NCI-H748 (cell line): ENCODE measurements at regions not wholly inside any gene's neighbourhood (a gene's known extent, or its start where the extent isn't known, plus 50 kb on each side); places are given as distances from the start of the nearest gene placed in this dataset.

Experiments used
- DNase-seq: peaks from one replicate; lab custom pipeline; 2025; ENCODE audit not compliant: unreplicated experiment; lab: John Stamatoyannopoulos, UW

DNA sequence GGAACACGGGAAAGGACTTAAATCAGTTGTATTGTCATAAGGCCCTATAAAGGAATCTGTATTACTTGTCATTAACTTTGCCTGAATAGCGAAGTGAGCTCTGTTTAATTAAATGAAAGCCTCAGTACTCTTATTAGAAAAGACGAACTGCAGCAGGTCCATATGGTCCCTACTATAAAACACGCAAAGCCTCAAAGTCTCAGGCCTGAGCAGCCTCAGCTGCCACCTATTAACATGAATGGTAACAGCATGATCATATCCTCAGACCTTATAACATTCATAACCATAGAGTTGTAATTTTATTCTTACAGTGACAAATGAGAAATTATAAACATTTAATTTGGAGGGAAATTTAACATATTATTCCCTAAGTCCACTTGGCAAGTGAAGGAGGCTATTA lies 1113.7 kb upstream of the WWC1 start:
- no peak for DNase-seq

GRCh38 chr5:167180906-167181305 lies 1110.5 kb upstream of the WWC1 start:
- no peak for DNase-seq

- no peak for DNase-seq
Observed at GRCh38 chr5:167205881-167206280, 1085.6 kb upstream of the WWC1 start.

- DNase-seq = no peak
Observed at GRCh38 chr5:167207081-167207480, 1084.4 kb upstream of the WWC1 start.

DNA sequence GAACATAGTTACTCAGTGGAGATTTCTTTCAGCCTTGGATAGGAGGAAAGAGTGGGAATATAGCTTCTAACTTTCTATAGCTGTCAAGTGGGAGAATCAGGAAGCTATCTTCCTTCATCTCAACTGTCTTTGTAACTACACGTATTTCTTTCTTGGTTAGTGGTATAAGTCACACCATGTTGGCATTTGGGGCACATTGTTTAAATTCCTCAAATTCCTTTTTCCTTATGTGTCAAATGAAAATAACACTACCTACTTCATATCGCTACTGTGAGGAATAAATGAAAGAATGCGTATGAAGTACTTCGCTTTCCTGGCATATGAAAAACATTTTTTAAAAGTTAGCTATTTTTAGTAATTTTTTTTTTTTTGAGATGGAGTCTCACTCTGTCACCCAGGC lies 1082.5 kb upstream of the WWC1 start:
- DNase-seq = no peak

DNA sequence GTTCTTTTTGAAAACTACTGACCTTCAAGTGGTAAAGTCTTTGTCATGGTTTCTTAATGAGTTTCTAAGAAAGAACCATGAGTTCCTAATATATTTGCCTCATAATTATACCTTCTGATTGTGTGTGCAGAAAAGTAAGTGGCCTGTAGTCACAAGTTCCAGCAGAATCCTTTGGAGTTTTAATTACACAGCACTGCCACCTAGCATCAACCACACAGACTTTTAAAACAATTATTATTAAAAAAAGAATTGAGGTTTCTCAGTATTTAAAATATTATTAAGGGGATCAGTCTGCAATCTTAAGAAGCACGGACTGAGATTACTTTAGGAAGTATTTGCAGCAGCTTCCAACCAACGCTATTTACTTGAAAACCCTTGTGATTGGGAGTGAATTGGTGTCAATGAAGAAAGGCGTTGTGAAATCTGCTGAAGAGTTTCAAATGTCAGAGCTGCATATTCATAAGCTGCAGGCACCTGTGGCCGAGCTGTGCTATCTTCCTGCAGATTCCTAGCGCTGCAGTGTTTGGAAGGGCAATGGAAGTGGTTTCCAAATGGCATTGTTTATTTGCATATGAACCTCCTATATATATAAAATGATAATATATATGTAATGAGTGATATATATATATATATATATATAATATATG lies 1074.2 kb upstream of the WWC1 start:
- no peak for DNase-seq

GRCh38 chr5:167219298-167219697 lies 1072.1 kb upstream of the WWC1 start:
- DNase-seq = no peak

- no peak for DNase-seq
Observed at GRCh38 chr5:167226386-167226785, 1065.1 kb upstream of the WWC1 start.

GRCh38 chr5:167228134-167228533 lies 1063.3 kb upstream of the WWC1 start:
- DNase-seq = no peak

DNA sequence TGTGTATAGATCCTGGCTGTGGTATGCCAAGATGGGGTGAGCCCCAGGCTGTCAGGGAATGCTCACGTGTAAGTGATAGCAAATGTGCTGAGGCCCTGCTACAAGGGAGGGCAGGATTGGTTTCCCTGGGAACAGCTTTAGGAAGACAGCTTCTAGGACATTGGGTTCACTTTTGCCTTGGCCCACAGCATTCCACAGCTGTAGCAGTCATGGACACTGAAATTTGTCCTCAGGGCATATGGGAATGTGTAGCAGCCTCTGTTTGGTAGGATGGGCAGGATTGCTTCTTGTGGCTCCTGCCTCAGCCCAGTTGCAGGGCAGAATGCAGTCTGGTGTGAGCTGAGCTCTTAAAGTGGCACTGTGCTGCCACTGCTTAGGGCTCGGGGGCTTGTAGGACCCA lies 1061.7 kb upstream of the WWC1 start:
- DNase-seq = no peak

DNA sequence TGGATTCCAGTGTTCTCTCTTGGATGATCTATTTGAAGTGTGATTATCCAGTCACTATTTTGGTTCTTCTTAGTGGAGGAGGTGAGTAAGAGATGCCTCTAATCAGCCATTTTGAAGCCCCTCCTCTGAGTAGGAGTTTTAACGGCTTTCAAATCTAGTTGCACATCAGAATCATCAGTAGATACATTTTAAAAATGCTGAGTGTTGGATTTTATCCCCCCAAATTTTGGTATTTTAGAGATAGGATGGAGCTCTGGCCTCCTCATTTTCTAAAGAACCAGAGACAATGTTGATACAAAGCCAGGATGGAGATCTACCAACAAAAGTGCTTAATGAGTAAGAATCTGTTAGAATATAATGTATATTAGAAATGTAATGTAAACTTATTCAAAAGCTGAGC lies 1061.0 kb upstream of the WWC1 start:
- no peak for DNase-seq

- no peak for DNase-seq
Observed at GRCh38 chr5:167232675-167233311, 1058.7 kb upstream of the WWC1 start.

- no peak for DNase-seq
Observed at GRCh38 chr5:167233507-167234220, 1057.8 kb upstream of the WWC1 start.

GRCh38 chr5:167241436-167242067 lies 1049.9 kb upstream of the WWC1 start:
- no peak for DNase-seq

DNA sequence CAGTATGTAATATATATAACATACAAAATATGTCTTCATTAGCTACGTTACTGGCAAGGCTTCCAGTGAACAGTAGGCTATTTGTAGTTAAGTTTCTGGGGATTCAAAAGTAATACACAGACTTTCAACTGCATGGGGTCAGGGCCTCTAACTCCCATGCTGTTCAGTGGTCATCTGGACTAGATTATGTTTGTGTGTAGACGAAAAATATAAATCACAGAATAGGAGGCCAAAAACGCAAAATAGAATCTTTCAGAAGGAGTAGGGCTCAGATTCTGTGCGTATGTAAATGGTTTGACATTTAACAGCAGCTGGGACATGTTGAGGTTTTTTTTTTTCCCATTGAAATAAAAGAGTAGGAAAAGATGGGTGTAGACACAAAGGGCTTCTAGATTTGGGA lies 1048.7 kb upstream of the WWC1 start:
- no peak for DNase-seq

GRCh38 chr5:167243463-167243862 lies 1048.0 kb upstream of the WWC1 start:
- no peak for DNase-seq

DNA sequence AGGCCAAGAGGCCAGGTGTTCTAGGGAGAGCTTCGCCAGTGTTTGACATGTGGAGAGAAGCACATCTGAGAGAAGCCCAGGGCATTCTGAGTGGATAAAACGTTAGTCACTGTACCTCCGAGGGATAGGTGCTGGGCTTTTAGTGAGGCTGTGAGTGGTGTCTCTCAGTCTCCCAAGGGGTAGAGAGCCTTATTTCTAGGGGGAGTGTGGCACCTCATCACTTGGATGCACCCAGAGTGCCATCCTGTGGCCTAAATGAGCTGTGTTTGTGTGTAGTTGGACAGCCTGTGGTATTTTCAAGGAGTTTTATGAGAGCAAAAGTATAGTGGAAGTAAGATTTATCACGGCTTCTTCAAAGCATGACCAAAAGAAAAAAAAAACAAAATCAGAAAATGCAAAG lies 1046.9 kb upstream of the WWC1 start:
- peak; percentile 7 for DNase-seq

DNA sequence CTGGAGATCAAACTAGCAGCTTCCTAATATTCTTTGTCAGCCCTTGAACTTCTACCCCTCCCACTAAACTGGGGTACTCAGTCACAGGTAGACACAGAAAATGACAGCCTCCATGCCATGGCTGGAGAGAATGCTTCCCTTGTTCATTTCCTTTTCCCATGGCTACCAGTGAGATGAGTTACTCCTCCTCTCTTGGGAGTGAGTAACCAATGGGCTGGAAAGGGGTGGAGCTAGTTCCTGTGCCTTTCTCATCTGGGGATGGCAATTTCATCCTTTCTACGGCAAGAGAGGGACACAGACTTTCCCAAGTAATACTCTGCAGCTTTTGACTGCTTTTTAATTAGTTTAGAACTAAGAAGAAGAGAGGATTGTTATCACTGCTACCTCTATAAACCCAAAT lies 1045.6 kb upstream of the WWC1 start:
- no peak for DNase-seq

DNA sequence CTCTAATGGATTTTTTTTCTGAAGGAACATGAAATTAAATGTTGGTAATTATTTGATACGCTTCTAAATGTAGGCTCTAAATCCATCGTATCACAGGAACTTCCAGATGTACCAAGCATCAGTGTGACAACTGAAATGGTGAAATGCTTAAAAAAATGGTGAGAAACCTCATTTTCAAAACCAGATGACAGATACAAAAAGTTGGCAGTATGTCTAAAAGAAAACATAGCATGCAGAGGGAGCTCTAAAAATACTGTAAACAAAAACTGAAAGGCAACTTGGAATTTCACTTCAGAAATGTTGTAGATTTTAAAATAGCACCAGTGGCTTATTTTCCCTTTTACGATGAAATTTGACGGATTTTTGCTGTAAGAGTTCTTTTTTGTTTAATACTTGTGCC lies 1043.6 kb upstream of the WWC1 start:
- DNase-seq = no peak

- no peak for DNase-seq
Observed at GRCh38 chr5:167248257-167248656, 1043.2 kb upstream of the WWC1 start.

DNA sequence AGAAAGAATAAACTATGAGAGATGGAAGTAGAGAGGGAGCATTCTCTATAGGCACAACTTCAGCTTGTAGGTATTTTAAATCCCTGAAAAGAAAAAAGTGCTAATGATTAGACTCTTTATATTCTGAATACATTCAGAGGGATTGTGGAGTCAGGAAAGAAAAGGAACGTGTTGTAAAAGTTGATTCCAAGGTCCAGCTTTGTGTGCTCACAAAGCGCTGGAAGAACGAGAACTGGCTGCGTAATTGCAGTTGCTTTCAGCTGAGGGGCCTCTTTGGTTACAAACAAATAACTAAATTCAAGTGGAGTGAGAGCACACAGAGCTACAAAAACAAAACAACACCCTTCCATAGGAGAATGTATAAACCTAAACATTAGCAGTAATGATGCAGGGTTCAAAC lies 1040.4 kb upstream of the WWC1 start:
- no peak for DNase-seq

GRCh38 chr5:167254132-167254531 lies 1037.3 kb upstream of the WWC1 start:
- no peak for DNase-seq
